Subcutaneous abdominal adipose tissue (tissue), 5 donors: ENCODE measurements at regions not wholly inside any gene's neighbourhood (a gene's known extent, or its start where the extent isn't known, plus 50 kb on each side); places are given as distances from the start of the nearest gene placed in this dataset.
A peak's percentile ranks its signal among the peaks of the same experiment; 100 is the strongest.

Experiments
- H3K27ac ChIP-seq: one replicate; pipeline ENCODE4 v1.7.0; 2013; ENCODE audit warnings: low read depth, mild to moderate bottlenecking, inconsistent platforms, low read length, moderate library complexity
- H3K27me3 ChIP-seq, 5 donors: one replicate each; pipeline ENCODE4 v1.7.0; 2013; ENCODE audit warnings: low read length in 5 of 5, inconsistent platforms in 1 of 5; ENCODE audit not compliant: control insufficient read depth in 5 of 5, insufficient read depth in 4 of 5
- H3K36me3 ChIP-seq, 5 donors: one replicate each; pipeline ENCODE4 v1.7.0; 2013; ENCODE audit warnings: low read length in 5 of 5; ENCODE audit not compliant: control insufficient read depth in 5 of 5, insufficient read depth in 5 of 5
- H3K4me1 ChIP-seq, 5 donors: one replicate each; pipeline ENCODE4 v1.7.0; 2013; ENCODE audit warnings: low read length in 5 of 5, mild to moderate bottlenecking in 3 of 5, moderate library complexity in 1 of 5; ENCODE audit not compliant: control insufficient read depth in 5 of 5, insufficient read depth in 5 of 5
- H3K4me3 ChIP-seq, 5 donors: one replicate each; pipeline ENCODE4 v1.7.0; 2013; ENCODE audit warnings: low read length in 5 of 5, low read depth in 1 of 5
- H3K9ac ChIP-seq, 5 donors: one replicate each; pipeline ENCODE4 v1.7.0; 2013; ENCODE audit warnings: low read length in 5 of 5, mild to moderate bottlenecking in 4 of 5, moderate library complexity in 3 of 5
- H3K9me3 ChIP-seq, 5 donors: one replicate each; pipeline ENCODE4 v1.7.0; 2013; ENCODE audit warnings: low read length in 5 of 5; ENCODE audit not compliant: control insufficient read depth in 5 of 5
- donor health status: healthy.
- donor health status: healthy.
- donor health status: healthy.
- donor health status: healthy.
- donor health status: healthy.

DNA sequence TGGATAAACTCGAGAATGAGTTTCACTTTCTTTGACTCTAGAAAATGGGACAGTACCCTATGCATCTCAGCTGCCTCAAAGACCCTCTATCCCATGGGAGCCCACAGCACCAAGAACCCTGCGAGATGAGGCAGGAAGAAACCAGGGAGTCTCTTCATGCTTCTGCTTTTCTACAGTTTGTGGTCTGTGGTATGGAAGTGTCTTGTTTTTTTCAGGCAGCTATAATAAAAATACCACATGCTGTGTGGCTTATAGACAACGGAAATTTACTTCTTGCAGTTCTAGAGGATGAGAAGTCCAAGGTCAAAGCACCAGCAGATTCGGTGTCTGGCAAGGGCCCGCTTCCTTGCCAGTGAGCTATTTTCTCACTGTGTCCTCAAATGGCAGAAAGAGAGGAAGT is 257.9 kb downstream of the SUCLG1 start:
- no peaks in the 10 kb centered on the region for H3K27me3 ChIP-seq
- no peaks in the 10 kb centered on the region for H3K9me3 ChIP-seq
- H3K36me3 ChIP-seq: no peaks in the 10 kb centered on the region
- no peak overlapping the region for H3K9ac ChIP-seq
- no peak overlapping the region for H3K4me3 ChIP-seq
- no peaks in the 10 kb centered on the region for H3K4me1 ChIP-seq
- no peak overlapping the region for H3K27ac ChIP-seq

DNA sequence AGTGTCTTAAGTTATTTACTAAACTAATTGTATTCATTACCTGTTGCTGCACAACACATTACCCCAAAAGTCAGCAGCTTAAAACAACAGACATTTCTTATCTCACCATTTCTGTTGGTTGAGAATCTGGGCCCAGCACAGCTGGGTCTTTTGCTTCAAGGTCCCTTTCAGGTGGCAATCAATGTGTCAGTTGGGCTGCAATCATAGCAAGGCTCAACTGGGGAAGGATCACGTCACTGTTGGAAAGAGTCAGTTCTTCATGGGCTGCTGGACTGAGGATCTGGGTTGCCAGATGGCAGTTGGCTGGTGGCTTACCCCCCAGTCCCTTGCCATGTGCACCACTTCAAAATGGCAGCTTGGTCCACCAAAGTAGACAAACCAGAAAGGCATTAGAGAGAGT is 261.2 kb downstream of the SUCLG1 start:
- no peak overlapping the region for H3K4me3 ChIP-seq

DNA sequence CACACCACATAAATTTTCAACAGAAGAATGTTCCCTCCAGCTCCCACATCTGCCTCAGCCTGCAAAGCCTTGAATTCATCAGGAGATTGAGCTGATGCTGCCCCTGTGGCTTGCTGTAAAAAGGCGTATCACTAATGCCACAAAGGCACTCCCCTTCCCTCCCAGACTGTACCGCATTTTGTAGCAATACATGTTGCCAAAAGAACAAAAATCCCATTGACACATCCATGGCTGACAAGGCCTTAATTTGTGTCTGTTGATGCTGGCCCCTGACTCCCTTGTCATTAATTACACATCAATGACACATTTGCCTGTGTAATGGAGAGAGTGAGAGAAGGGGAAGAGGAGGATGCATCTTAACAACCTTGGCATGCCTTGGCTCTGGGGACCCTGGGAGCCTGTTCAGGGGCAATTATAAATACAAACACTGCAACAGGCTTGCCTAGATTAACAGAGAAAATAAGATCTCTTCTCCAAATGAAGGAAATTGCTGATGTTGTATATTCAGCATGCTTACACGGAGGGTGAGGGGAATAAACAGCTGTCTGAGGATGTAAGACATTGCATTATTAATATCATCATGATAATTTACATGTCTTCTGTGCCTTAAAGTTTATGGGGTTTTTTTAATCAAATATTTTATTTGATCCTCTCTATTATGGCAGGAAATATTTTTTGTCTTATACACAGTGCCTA is 264.0 kb downstream of the SUCLG1 start:
- Histone ChIP-seq H3K9me3 (no peaks in the 10 kb centered on the region), H3K4me1 (no peaks in the 10 kb centered on the region), H3K27me3 (no peaks in the 10 kb centered on the region), H3K9ac (no peak overlapping the region), H3K27ac (no peak overlapping the region), H3K4me3 (no peak overlapping the region), H3K36me3 (no peaks in the 10 kb centered on the region)

More for the DNA sequence above, 261.2 kb downstream of the SUCLG1 start:
- Histone ChIP-seq H3K36me3 (no peaks in the 10 kb centered on the region), H3K4me1 (no peaks in the 10 kb centered on the region), H3K27me3 (no peaks in the 10 kb centered on the region), H3K9ac (no peak overlapping the region), H3K27ac (no peak overlapping the region), H3K9me3 (no peaks in the 10 kb centered on the region)

DNA sequence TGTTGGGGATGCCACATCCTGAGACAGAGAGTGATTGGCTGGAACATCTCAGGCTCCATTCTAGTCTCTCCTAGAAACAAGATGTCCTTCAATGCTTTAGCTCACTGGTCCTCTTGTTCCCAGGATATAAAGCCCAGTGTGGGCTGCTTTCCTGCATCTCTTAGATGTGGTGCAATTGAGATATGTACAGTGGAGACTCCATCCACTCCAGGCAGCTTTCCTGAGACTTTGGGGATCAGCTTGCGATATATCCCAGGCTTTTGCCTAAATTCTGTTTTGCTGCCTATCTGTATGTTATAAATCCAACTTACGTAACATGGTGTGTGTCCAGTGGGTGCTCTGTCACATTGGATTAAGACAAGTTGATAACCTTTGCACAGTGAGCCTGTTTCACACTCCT is 264.9 kb downstream of the SUCLG1 start:
- H3K4me3 ChIP-seq: no peak overlapping the region
- H3K27me3 ChIP-seq: no peaks in the 10 kb centered on the region
- H3K4me1 ChIP-seq: no peaks in the 10 kb centered on the region
- no peak overlapping the region for H3K9ac ChIP-seq
- H3K36me3 ChIP-seq: no peaks in the 10 kb centered on the region
- no peaks in the 10 kb centered on the region for H3K9me3 ChIP-seq
- no peak overlapping the region for H3K27ac ChIP-seq

DNA sequence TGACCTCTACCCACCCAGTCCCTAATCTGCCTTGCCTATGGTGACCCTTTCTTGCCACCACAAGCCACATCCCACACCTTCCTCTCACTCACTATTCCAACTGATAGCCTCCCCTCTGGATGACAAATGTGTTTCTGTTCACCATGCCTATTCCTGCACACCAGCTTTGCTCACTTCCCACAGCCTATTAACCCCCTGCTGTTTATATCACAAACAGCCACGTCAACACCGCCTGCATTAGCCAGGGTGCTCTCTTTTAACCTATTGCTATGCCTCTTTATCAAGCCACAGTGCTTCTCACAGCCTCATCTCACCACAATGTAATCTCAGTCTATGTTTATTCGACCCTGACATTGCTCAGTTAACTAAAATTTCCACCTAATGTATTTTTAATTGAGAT is 271.8 kb downstream of the SUCLG1 start:
- Histone ChIP-seq H3K4me1 (peaks cover 0 to 4% (median 2%) of the 10 kb centered on the region in 5 donors), H3K27ac (no peak overlapping the region), H3K9me3 (no peaks in the 10 kb centered on the region), H3K27me3 (no peaks in the 10 kb centered on the region), H3K36me3 (no peaks in the 10 kb centered on the region), H3K9ac (no peak overlapping the region), H3K4me3 (no peak overlapping the region)

DNA sequence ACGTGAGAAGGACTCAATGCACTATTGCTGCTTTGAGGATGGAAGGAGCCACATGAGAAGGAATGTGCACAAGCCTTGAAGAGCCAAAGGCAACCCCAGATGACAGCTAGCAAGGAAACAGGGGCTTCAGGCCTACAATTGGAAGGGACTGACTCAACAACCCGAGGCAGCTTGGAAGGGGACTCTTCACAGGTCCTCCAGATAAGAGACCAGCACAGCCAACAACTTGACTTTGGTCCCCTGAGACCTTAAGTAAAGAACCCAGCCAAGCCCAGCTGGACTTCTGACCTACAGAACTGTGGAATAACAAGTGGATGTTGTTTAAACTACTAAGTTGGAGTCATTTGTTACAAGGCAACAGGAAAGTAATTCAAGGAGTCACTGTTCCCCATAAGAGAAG is 277.2 kb downstream of the SUCLG1 start:
- Histone ChIP-seq H3K9me3 (no peaks in the 10 kb centered on the region), H3K27me3 (no peaks in the 10 kb centered on the region), H3K36me3 (no peaks in the 10 kb centered on the region), H3K4me3 (peak overlapping the region in 1 of 5 donors; percentile 9), H3K27ac (no peak overlapping the region), H3K4me1 (peaks cover 0 to 18% (median 7%) of the 10 kb centered on the region in 5 donors), H3K9ac (no peak overlapping the region)

DNA sequence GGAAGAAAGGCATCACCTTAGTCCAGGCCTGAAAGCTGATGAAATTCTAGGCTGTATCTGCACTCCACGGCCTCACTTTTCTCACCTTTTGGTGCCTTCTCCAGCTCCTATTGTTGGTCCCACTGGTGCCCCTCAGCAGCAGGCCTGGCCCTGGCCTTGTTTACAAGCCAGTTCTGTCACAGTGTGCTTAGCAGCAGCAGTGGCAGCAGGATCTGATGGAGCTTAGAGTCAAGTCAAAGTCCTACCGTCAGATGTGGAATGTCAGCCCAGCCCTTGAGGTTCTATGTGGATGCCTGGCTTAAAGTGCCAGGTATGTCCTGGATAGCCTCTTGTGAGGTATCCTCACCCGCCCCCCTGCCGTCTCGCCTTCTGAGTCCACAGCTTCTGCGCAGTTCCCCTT is 281.3 kb downstream of the SUCLG1 start:
- no peaks in the 10 kb centered on the region for H3K36me3 ChIP-seq
- no peak overlapping the region for H3K4me3 ChIP-seq
- no peaks in the 10 kb centered on the region for H3K27me3 ChIP-seq
- peaks cover 0 to 18% (median 7%) of the 10 kb centered on the region in 5 donors for H3K4me1 ChIP-seq
- no peak overlapping the region for H3K9ac ChIP-seq
- no peak overlapping the region for H3K27ac ChIP-seq
- H3K9me3 ChIP-seq: no peaks in the 10 kb centered on the region

DNA sequence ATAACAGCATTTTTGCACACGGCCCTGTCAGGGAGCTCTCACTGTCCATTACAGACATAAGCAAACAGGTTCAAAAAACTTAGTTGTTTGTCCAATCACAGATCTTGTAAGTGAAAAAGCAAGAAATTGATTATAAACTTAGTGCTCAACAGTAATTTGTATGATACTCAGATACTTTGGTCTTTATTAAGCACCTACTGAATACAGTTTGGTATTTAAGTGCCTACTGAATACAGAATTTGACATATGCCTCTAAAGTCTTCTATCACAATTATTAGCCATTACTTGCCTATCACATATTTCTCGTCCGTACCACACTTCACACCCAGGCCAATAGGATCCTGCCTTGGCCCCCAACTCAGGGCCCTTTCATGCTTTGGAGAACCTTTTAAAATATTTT is 283.1 kb downstream of the SUCLG1 start:
- no peaks in the 10 kb centered on the region for H3K27me3 ChIP-seq
- no peak overlapping the region for H3K4me3 ChIP-seq
- no peak overlapping the region for H3K27ac ChIP-seq
- peaks cover 0 to 3% (median 0%) of the 10 kb centered on the region in 5 donors for H3K4me1 ChIP-seq
- H3K36me3 ChIP-seq: no peaks in the 10 kb centered on the region
- no peak overlapping the region for H3K9ac ChIP-seq
- no peaks in the 10 kb centered on the region for H3K9me3 ChIP-seq

DNA sequence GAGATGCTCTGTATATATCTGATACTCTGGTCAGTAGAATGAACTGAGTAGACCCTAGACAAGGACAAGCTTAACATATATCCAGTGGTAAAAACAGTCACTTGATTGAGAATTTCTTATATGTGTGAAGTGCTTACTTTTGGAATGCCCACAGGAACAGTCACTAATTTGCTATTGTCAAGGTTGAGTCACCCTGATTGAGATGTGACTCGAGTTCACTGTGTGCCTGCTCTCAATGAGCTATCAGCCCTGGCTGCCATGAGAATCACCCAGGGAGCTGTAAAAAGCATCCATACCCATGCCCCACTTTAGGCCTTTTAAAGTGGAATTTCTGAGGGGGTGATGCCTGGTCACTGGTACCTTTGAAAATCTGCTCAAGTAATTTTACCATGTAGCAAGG is 283.7 kb downstream of the SUCLG1 start:
- no peak overlapping the region for H3K9ac ChIP-seq
- no peaks in the 10 kb centered on the region for H3K27me3 ChIP-seq
- H3K4me3 ChIP-seq: no peak overlapping the region
- no peaks in the 10 kb centered on the region for H3K36me3 ChIP-seq
- H3K9me3 ChIP-seq: no peaks in the 10 kb centered on the region
- H3K27ac ChIP-seq: no peak overlapping the region
- H3K4me1 ChIP-seq: no peaks in the 10 kb centered on the region

DNA sequence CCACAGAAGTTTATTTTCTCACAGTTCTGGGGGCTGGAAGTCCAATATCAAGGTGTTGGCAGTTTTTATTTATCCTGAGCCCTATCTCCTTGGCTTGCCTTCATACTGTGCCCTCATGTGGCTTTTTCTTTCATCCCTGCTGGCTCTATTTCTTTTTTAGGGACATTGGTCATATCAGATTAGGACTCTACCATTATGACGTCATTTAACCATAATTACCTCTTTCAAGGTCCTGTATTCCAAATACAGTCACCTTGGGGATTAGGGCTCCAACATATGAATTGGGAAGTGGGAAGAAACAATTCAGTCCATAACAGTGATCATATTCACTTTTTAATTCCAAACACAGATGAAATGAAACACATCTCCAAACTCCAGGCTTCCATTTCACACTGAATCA is 286.0 kb downstream of the SUCLG1 start:
- Histone ChIP-seq H3K4me3 (no peak overlapping the region), H3K9me3 (no peaks in the 10 kb centered on the region), H3K9ac (no peak overlapping the region), H3K27ac (no peak overlapping the region), H3K36me3 (no peaks in the 10 kb centered on the region), H3K4me1 (no peaks in the 10 kb centered on the region), H3K27me3 (no peaks in the 10 kb centered on the region)
